GM12873 (cell line): ENCODE measurements at regions not wholly inside any gene's neighbourhood (a gene's known extent, or its start where the extent isn't known, plus 50 kb on each side); places are given as distances from the start of the nearest gene placed in this dataset.

Source experiments
- CTCF ChIP-seq: IDR thresholded peaks from 2 replicates; pipeline ENCODE4 v1.5.1; 2012; ENCODE audit warnings: low read depth, mild to moderate bottlenecking, moderate library complexity, low read length, control low read depth; ENCODE audit not compliant: insufficient read depth; ENCODE audit errors: missing control alignments

GRCh38 chr18:44602845-44603244 lies 77.8 kb upstream of the SETBP1 start:
- TF ChIP-seq CTCF = no peak

GRCh38 chr18:44609181-44609941 lies 71.3 kb upstream of the SETBP1 start:
- TF ChIP-seq CTCF = no peak

GRCh38 chr18:44620812-44621211 lies 59.9 kb upstream of the SETBP1 start:
- no peak for TF ChIP-seq CTCF

DNA sequence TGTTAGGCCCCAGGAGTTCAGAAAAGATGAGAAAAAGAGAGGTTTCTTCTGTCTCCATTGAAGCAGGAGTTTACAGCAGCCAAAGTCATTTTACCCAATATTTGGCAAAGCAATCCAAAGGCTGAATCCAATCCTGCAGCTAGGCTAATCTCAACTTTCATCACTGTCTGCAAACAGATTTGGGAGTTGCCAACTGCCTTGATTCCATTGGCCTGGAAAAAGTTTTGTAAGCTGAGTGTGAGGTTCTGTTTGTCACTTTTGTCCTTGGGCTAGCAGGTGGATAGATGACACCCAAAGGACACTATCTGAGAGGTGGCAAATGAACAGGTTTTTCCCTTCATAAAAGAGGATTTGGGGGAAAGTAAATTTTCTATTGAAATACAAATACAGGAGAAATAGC lies 56.6 kb upstream of the SETBP1 start:
- no peak for TF ChIP-seq CTCF

- no peak for TF ChIP-seq CTCF
Measured at GRCh38 chr18:44625386-44625785, 55.3 kb upstream of the SETBP1 start.

GRCh38 chr18:44626236-44626635 lies 54.5 kb upstream of the SETBP1 start:
- no peak for TF ChIP-seq CTCF

- TF ChIP-seq CTCF = no peak
Measured at GRCh38 chr18:44626807-44627206, 53.9 kb upstream of the SETBP1 start.

GRCh38 chr18:44627280-44627679 lies 53.4 kb upstream of the SETBP1 start:
- TF ChIP-seq CTCF = no peak
